Fibroblast of skin of back (primary cell): ENCODE measurements at regions not wholly inside any gene's neighbourhood (a gene's known extent, or its start where the extent isn't known, plus 50 kb on each side); places are given as distances from the start of the nearest gene placed in this dataset.
A peak's percentile ranks its signal among the peaks of the same experiment; 100 is the strongest.
"Not testable (repeated sequence)": the region's sequence is repeated elsewhere in the genome, so short reads cannot be mapped to it uniquely, and the experiment has no call there.

Experiments used
- DNase-seq: peaks from one replicate; pipeline ENCODE4 v3.0.0-alpha.2; 2013

- no peak for DNase-seq
Observed at GRCh38 chr5:136924490-136924889, 559.1 kb upstream of the TRPC7 start.

GRCh38 chr5:136910625-136911024 lies 545.3 kb upstream of the TRPC7 start:
- no peak for DNase-seq

- DNase-seq: no peak
Observed at GRCh38 chr5:136909906-136910305, 544.6 kb upstream of the TRPC7 start.

GRCh38 chr5:136907371-136907770 lies 542.0 kb upstream of the TRPC7 start:
- DNase-seq: no peak

GRCh38 chr5:136906545-136906944 lies 541.2 kb upstream of the TRPC7 start:
- DNase-seq: no peak

GRCh38 chr5:136905571-136905970 lies 540.2 kb upstream of the TRPC7 start:
- no peak for DNase-seq

GRCh38 chr5:136894070-136894469 lies 528.7 kb upstream of the TRPC7 start:
- no peak for DNase-seq

GRCh38 chr5:136892000-136892399 lies 526.7 kb upstream of the TRPC7 start:
- DNase-seq: no peak

- no peak for DNase-seq
Observed at GRCh38 chr5:136891175-136891972, 526.0 kb upstream of the TRPC7 start.

- no peak for DNase-seq
Observed at GRCh38 chr5:136890431-136891148, 525.2 kb upstream of the TRPC7 start.

- DNase-seq: no peak
Observed at GRCh38 chr5:136886608-136887007, 521.3 kb upstream of the TRPC7 start.

GRCh38 chr5:136864960-136865359 lies 499.6 kb upstream of the TRPC7 start:
- DNase-seq: no peak

GRCh38 chr5:136856648-136857047 lies 491.3 kb upstream of the TRPC7 start:
- DNase-seq: no peak

- no peak for DNase-seq
Observed at GRCh38 chr5:136853971-136854370, 488.6 kb upstream of the TRPC7 start.

- no peak for DNase-seq
Observed at GRCh38 chr5:136840601-136841000, 475.3 kb upstream of the TRPC7 start.

- DNase-seq: no peak
Observed at GRCh38 chr5:136836093-136836492, 470.7 kb upstream of the TRPC7 start.

- DNase-seq: no peak
Observed at GRCh38 chr5:136820848-136821247, 455.5 kb upstream of the TRPC7 start.

GRCh38 chr5:136819526-136820302 lies 454.4 kb upstream of the TRPC7 start:
- DNase-seq: no peak

GRCh38 chr5:136816327-136816726 lies 451.0 kb upstream of the TRPC7 start:
- DNase-seq: no peak

GRCh38 chr5:136814619-136815378 lies 449.5 kb upstream of the TRPC7 start:
- DNase-seq: peak; percentile 84

GRCh38 chr5:136812270-136812669 lies 446.9 kb upstream of the TRPC7 start:
- DNase-seq: not testable (repeated sequence)

GRCh38 chr5:136811551-136811950 lies 446.2 kb upstream of the TRPC7 start:
- peak; percentile 93 for DNase-seq

GRCh38 chr5:136811086-136811485 lies 445.7 kb upstream of the TRPC7 start:
- peak; percentile 41 for DNase-seq
